Neural cell (in vitro differentiated cells): ENCODE measurements at regions not wholly inside any gene's neighbourhood (a gene's known extent, or its start where the extent isn't known, plus 50 kb on each side); places are given as distances from the start of the nearest gene placed in this dataset.

Experiments used
- H2AFZ ChIP-seq: fragments of 200-600, 300-800 bp; sonication (generic), shearing (Covaris generic); 2 replicates; pipeline ENCODE4 v1.6.0; 2014; ENCODE audit warnings: low read depth, mild to moderate bottlenecking, antibody characterized with exemption, low read length, moderate library complexity
- H3F3A ChIP-seq: fragments of 200-600 bp; shearing (Covaris generic); 2 replicates; pipeline ENCODE4 v1.6.1; 2016; ENCODE audit warnings: mild to moderate bottlenecking, moderate library complexity, mixed read lengths, antibody characterized with exemption, low read length; ENCODE audit not compliant: insufficient read depth, poor library complexity, severe bottlenecking
- H3K27ac ChIP-seq: fragments of 200-600, 300-800 bp; sonication (generic), shearing (Covaris generic); 2 replicates; pipeline ENCODE4 v1.5.1; 2014; ENCODE audit warnings: mild to moderate bottlenecking, low read length, moderate library complexity
- H3K27me3 ChIP-seq: fragments of 300-800, 200-600 bp; sonication (generic), shearing (Covaris generic); 2 replicates; pipeline ENCODE4 v1.6.0; 2014; ENCODE audit warnings: mild to moderate bottlenecking, low read depth, low read length, moderate library complexity; ENCODE audit not compliant: insufficient read depth
- H3K36me3 ChIP-seq: fragments of 300-800, 200-600 bp; sonication (generic), shearing (Covaris generic); 2 replicates; pipeline ENCODE4 v1.5.1; 2014; ENCODE audit warnings: mild to moderate bottlenecking, antibody characterized with exemption, low read length, moderate library complexity; ENCODE audit not compliant: insufficient read depth
- H3K4me2 ChIP-seq: fragments of 300-800, 200-600 bp; sonication (generic), shearing (Covaris generic); 2 replicates; pipeline ENCODE4 v1.6.0; 2014; ENCODE audit warnings: mild to moderate bottlenecking, low read length
- H3K4me3 ChIP-seq: fragments of 300-800, 200-600 bp; sonication (generic), shearing (Covaris generic); 2 replicates; pipeline ENCODE4 v1.5.1; 2014; ENCODE audit warnings: mild to moderate bottlenecking, low read length, moderate library complexity
- H3K79me2 ChIP-seq: fragments of 200-600 bp; shearing (Covaris generic); replicated peaks from 2 replicates; pipeline ENCODE4 v1.6.0; 2014; ENCODE audit warnings: mild to moderate bottlenecking, low read length, moderate library complexity; ENCODE audit not compliant: insufficient read depth
- H3K9ac ChIP-seq: fragments of 300-800, 200-600 bp; sonication (generic), shearing (Covaris generic); 2 replicates; pipeline ENCODE4 v1.6.1; 2016; ENCODE audit warnings: mild to moderate bottlenecking, low read length, mixed read lengths
- H3K9me2 ChIP-seq: fragments of 200-600 bp; shearing (Covaris generic); 2 replicates; pipeline ENCODE4 v1.6.1; 2016; ENCODE audit warnings: mild to moderate bottlenecking, low read length, mixed read lengths; ENCODE audit not compliant: insufficient read depth
- H3K9me3 ChIP-seq: fragments of 200-600, 300-800 bp; sonication (generic), shearing (Covaris generic); 2 replicates; pipeline ENCODE4 v1.6.1; 2016; ENCODE audit warnings: mild to moderate bottlenecking, mixed run types, low read length, moderate library complexity, mixed read lengths
- H4K20me1 ChIP-seq: fragments of 200-600 bp; shearing (Covaris generic); 2 replicates; pipeline ENCODE4 v1.6.1; 2016; ENCODE audit warnings: mild to moderate bottlenecking, mixed run types; ENCODE audit not compliant: insufficient read depth
- CTCF ChIP-seq: fragments of 450-650 bp; IDR thresholded peaks from 2 replicates; pipeline ENCODE4 v1.5.1; 2014; ENCODE audit warnings: antibody characterized with exemption, mild to moderate bottlenecking, moderate library complexity; ENCODE audit not compliant: poor library complexity, severe bottlenecking
- EP300 ChIP-seq: fragments of 450-650 bp; conservative IDR thresholded peaks from 2 replicates; pipeline ENCODE4 v1.6.1; 2014; ENCODE audit warnings: antibody characterized with exemption, mild to moderate bottlenecking, moderate library complexity; ENCODE audit not compliant: poor library complexity, severe bottlenecking
- EZH2 ChIP-seq: fragments of 200-600, 300-800 bp; shearing (Covaris generic), sonication (generic); IDR thresholded peaks from 2 replicates; pipeline ENCODE4 v1.6.1; 2014; ENCODE audit warnings: antibody characterized with exemption, low read length, borderline replicate concordance, mild to moderate bottlenecking; ENCODE audit not compliant: insufficient read depth, poor library complexity, severe bottlenecking
- MXI1 ChIP-seq: fragments of 450-650 bp; conservative IDR thresholded peaks from 2 replicates; pipeline ENCODE4 v1.6.1; 2014; ENCODE audit warnings: antibody characterized with exemption, mild to moderate bottlenecking; ENCODE audit not compliant: poor library complexity, severe bottlenecking
- POLR2AphosphoS5 ChIP-seq: IDR thresholded peaks from 2 replicates; pipeline ENCODE4 v1.6.1; 2012
- RAD21 ChIP-seq: fragments of 450-650 bp; conservative IDR thresholded peaks from 2 replicates; pipeline ENCODE4 v1.6.1; 2014; ENCODE audit warnings: antibody characterized with exemption, mild to moderate bottlenecking, moderate library complexity
- REST ChIP-seq: IDR thresholded peaks from 2 replicates; pipeline ENCODE4 v1.6.1; 2012; ENCODE audit warnings: borderline replicate concordance
- SMC3 ChIP-seq: fragments of 450-650 bp; conservative IDR thresholded peaks from 2 replicates; pipeline ENCODE4 v1.6.1; 2014; ENCODE audit warnings: antibody characterized with exemption, mild to moderate bottlenecking, moderate library complexity; ENCODE audit not compliant: poor library complexity
- TAF1 ChIP-seq: IDR thresholded peaks from 2 replicates; pipeline ENCODE4 v1.6.1; 2012; ENCODE audit warnings: low read depth

- H4K20me1 ChIP-seq, result no peaks in the 10 kb centered on the region
- H3K9me2 ChIP-seq, result no peaks in the 10 kb centered on the region
- no peak overlapping the region for H3K4me2 ChIP-seq
- no peak for TF ChIP-seq SMC3
- TF ChIP-seq EZH2, result no peak
- no peak for TF ChIP-seq POLR2AphosphoS5
- TF ChIP-seq EP300, result no peak
- TF ChIP-seq CTCF, result no peak
- no peak for TF ChIP-seq RAD21
- no peak for TF ChIP-seq REST
- no peak for TF ChIP-seq MXI1
- H3K36me3 ChIP-seq, result no peaks in the 10 kb centered on the region
- no peaks in the 10 kb centered on the region for H3F3A ChIP-seq
- no peaks in the 10 kb centered on the region for H3K9me3 ChIP-seq
- H3K9ac ChIP-seq, result no peak overlapping the region
- H3K79me2 ChIP-seq, result no peaks in the 10 kb centered on the region
- no peak overlapping the region for H2AFZ ChIP-seq
- no peak overlapping the region for H3K4me3 ChIP-seq
- H3K27ac ChIP-seq, result no peak overlapping the region
- H3K27me3 ChIP-seq, result no peaks in the 10 kb centered on the region
Observed at GRCh38 chr13:79880818-79881217, 399.9 kb downstream of the NDFIP2 start.

DNA sequence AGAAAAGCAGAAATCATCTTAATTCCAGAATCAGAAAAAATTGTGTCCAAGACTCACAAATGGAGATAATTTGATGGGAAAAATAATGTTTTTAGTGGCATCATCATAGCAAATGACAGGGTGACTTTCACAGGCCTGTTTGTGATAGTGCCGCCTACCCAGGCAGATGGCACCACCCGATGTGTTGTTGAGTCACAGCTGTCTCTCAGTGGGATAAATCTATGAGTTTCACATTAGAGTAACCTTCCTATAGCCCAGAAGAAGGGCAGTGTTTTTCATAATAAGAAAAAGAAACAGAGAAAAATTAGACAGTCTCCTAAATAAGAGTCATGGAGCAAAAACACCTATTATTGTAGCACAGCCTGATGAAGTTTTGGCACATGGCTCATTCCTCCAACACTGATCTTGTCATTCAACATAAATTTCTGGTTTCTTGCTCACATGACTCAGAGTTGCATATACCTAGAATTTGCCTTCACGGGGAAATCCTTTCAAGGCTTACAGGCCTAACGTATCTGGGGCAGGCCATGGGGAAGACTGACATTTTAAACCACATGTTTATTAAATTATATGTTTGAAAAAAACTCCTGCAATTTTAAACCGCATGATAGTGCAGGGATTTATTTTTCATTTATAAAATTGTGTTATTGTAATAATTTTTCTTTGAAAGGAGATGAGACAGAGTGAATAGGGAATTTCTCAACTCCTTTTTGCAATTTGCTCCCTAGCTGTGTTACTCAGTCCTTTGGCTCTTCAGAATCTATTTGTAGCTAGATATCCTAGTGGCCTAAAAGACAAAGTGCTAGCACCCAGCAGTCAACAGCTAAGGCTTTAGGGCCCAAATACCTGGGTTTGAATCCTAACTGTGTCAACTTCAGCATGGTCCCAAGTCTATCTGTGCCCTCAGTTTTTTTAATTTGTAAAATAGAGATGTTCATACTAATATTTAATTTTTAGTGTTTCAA, 393.7 kb downstream of the NDFIP2 start:
- no peaks in the 10 kb centered on the region for H3F3A ChIP-seq
- no peaks in the 10 kb centered on the region for H3K9me2 ChIP-seq
- H3K36me3 ChIP-seq, result no peaks in the 10 kb centered on the region
- H3K9ac ChIP-seq, result no peak overlapping the region
- no peak overlapping the region for H3K4me3 ChIP-seq
- H4K20me1 ChIP-seq, result no peaks in the 10 kb centered on the region
- no peaks in the 10 kb centered on the region for H3K79me2 ChIP-seq
- no peak overlapping the region for H3K4me2 ChIP-seq
- no peak for TF ChIP-seq EZH2
- no peak for TF ChIP-seq SMC3
- TF ChIP-seq MXI1, result no peak
- no peak for TF ChIP-seq REST
- TF ChIP-seq TAF1, result no peak
- TF ChIP-seq RAD21, result no peak
- no peak overlapping the region for H2AFZ ChIP-seq
- H3K27me3 ChIP-seq, result no peaks in the 10 kb centered on the region
- H3K9me3 ChIP-seq, result no peaks in the 10 kb centered on the region
- H3K27ac ChIP-seq, result no peak overlapping the region
